ENCODE measurements at regions not wholly inside any gene's neighbourhood (a gene's known extent, or its start where the extent isn't known, plus 50 kb on each side); places are given as distances from the start of the nearest gene placed in this dataset.

DNA sequence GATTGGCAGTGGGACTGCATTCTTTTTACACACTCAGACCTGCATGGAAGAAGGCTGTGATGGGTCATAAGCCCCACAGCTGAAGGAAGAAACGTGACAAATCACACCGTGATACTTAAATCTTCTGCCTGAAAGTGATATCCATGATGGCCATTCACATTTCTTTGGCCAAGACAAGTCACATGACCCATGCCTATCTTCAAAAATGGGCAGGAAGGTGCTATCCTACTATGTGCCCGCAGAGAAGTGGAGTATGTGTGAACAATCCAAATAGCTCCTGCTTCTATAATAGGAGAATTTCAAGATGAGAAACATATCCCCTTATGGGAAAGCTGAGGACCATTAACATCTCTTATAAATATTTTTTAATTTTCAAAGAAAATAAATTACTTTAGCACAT lies 56.6 kb upstream of the TEAD1 start:
- no peak overlapping the region for H4K5ac ChIP-seq (ENCODE audit: insufficient read length, low read depth, low read length)
- H2BK20ac ChIP-seq (ENCODE audit: low read depth, low read length, poor library complexity, severe bottlenecking): no peak overlapping the region
- no peak overlapping the region for H4K91ac ChIP-seq (ENCODE audit: insufficient read length, low read depth, low read length)
- H3K27me3 ChIP-seq (ENCODE audit: insufficient read depth, low read length): no peaks in the 10 kb centered on the region
- Mint-ChIP-seq H3K36me3 (ENCODE audit: insufficient read depth in 1 of 3, low read depth in 3 of 3) (peaks cover 0 to 8% (median 0%) of the 10 kb centered on the region in 3 experiments; a peak in 2 of 7 replicates), H3K4me1 (no peaks in the 10 kb centered on the region), H3K27ac (no peak overlapping the region), H3K4me3 (no peak overlapping the region), H3K9me3 (peaks cover 3 to 5% of the 10 kb centered on the region in 2 experiments; a peak in 3 of 5 replicates), H3K27me3 (ENCODE audit: low read depth) (peaks cover 3% of the 10 kb centered on the region)
- H3K14ac ChIP-seq (ENCODE audit: insufficient read depth, low read length): no peak overlapping the region
- H3K4me1 ChIP-seq (ENCODE audit: insufficient read depth, low read length): no peaks in the 10 kb centered on the region
- DNase-seq: no peak
- no peak overlapping the region for H3T11ph ChIP-seq (ENCODE audit: low read length)
- H2BK120ac ChIP-seq (ENCODE audit: low read depth, low read length, poor library complexity, severe bottlenecking): no peak overlapping the region
- WGBS (ENCODE audit: extremely low coverage, insufficient read length, low lambda C conversion rate): no CpG with 5 or more reads among the region's 3 CpGs
- no peak overlapping the region for H2AK5ac ChIP-seq (ENCODE audit: insufficient read length, low read length)
- TF ChIP-seq, protein P1, sequence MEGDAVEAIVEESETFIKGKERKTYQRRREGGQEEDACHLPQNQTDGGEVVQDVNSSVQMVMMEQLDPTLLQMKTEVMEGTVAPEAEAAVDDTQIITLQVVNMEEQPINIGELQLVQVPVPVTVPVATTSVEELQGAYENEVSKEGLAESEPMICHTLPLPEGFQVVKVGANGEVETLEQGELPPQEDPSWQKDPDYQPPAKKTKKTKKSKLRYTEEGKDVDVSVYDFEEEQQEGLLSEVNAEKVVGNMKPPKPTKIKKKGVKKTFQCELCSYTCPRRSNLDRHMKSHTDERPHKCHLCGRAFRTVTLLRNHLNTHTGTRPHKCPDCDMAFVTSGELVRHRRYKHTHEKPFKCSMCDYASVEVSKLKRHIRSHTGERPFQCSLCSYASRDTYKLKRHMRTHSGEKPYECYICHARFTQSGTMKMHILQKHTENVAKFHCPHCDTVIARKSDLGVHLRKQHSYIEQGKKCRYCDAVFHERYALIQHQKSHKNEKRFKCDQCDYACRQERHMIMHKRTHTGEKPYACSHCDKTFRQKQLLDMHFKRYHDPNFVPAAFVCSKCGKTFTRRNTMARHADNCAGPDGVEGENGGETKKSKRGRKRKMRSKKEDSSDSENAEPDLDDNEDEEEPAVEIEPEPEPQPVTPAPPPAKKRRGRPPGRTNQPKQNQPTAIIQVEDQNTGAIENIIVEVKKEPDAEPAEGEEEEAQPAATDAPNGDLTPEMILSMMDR (conservative IDR thresholded peaks at IDR 0.05): no peak
- H3K4me2 ChIP-seq (ENCODE audit: insufficient read depth, insufficient read length, low read length): no peak overlapping the region
- H2BK5ac ChIP-seq (ENCODE audit: insufficient read length, low read length): no peak overlapping the region
- H3K4ac ChIP-seq (ENCODE audit: low read depth, low read length): no peak overlapping the region
- no peak overlapping the region for H3K23ac ChIP-seq (ENCODE audit: insufficient read length, low read depth, low read length)
- H3K9ac ChIP-seq (ENCODE audit: extremely low read depth, insufficient read length, low read length): no peak overlapping the region
- no peaks in the 10 kb centered on the region for H3K79me1 ChIP-seq (ENCODE audit: insufficient read depth, low read depth, low read length, poor library complexity, severe bottlenecking)
- no peak overlapping the region for H3K56ac ChIP-seq (ENCODE audit: insufficient read length, low read depth, low read length)
- no peak overlapping the region for H3K27ac ChIP-seq (ENCODE audit: insufficient read length, low read depth, low read length)
- H2BK15ac ChIP-seq (ENCODE audit: low read depth, low read length): no peak overlapping the region
- H2AFZ ChIP-seq (ENCODE audit: low read length): no peak overlapping the region
- H3K9me3 ChIP-seq (ENCODE audit: control insufficient read depth, low read depth, low read length): no peaks in the 10 kb centered on the region
- H3K23me2 ChIP-seq (ENCODE audit: insufficient read length, low read depth, low read length, poor library complexity, severe bottlenecking): no peaks in the 10 kb centered on the region
- no peak overlapping the region for H4K8ac ChIP-seq (replicated peaks; ENCODE audit: insufficient read length, low read depth, low read length)
- H3K79me2 ChIP-seq (ENCODE audit: insufficient read depth, low read length): no peaks in the 10 kb centered on the region
- H4K20me1 ChIP-seq (ENCODE audit: control insufficient read depth, insufficient read depth, insufficient read length): no peaks in the 10 kb centered on the region
- no peak overlapping the region for H2BK12ac ChIP-seq (ENCODE audit: insufficient read length, low read depth, low read length)
- no peak overlapping the region for H3K18ac ChIP-seq (ENCODE audit: insufficient read length, low read depth, low read length)

All from H9 (cell line).